ENCODE measurements at regions not wholly inside any gene's neighbourhood (a gene's known extent, or its start where the extent isn't known, plus 50 kb on each side); places are given as distances from the start of the nearest gene placed in this dataset.

- no peak for DNase-seq (ENCODE audit: extremely low spot score)
- peaks cover 0 to 55% (median 0%) of the 10 kb centered on the region in 4 donors for H3K27me3 ChIP-seq
These were observed 79.6 kb downstream of the ANKRD60 start for GRCh38 chr20:58148891-58149290.

GRCh38 chr20:58147628-58148370, 80.7 kb downstream of the ANKRD60 start:
- intact Hi-C loops (cut with DNase I), result no loop called here
- no peak overlapping the region for H3K27ac ChIP-seq (replicated peaks in 1 of 4)
- no peak overlapping the region for H3K4me3 ChIP-seq
- peaks cover 0 to 13% (median 5%) of the 10 kb centered on the region in 4 donors for H3K4me1 ChIP-seq
- TF ChIP-seq CTCF (IDR thresholded peaks at IDR 0.05) (no peak), POLR2AphosphoS5 (IDR thresholded peaks at IDR 0.05) (no peak), EP300 (IDR thresholded peaks at IDR 0.05) (no peak), POLR2A (IDR thresholded peaks at IDR 0.05; ENCODE audit: low read depth) (no peak)
- no peak for DNase-seq (ENCODE audit: extremely low spot score)
- no peaks in the 10 kb centered on the region for H3K36me3 ChIP-seq
- WGBS, result 92% methylated on average over 9 of the region's 10 CpGs
- H3K27me3 ChIP-seq, result peaks cover 0 to 50% (median 0%) of the 10 kb centered on the region in 4 donors
- peaks cover 0 to 4% (median 0%) of the 10 kb centered on the region in 4 donors for H3K9me3 ChIP-seq

More at GRCh38 chr20:58148891-58149290, 79.6 kb downstream of the ANKRD60 start:
- Histone ChIP-seq H3K27ac (replicated peaks in 1 of 4) (no peak overlapping the region), H3K36me3 (no peaks in the 10 kb centered on the region), H3K4me1 (peaks cover 0 to 13% (median 5%) of the 10 kb centered on the region in 4 donors), H3K4me3 (no peak overlapping the region), H3K9me3 (peaks cover 0 to 4% (median 0%) of the 10 kb centered on the region in 4 donors)
- WGBS, result 70% methylated on average over 8 of the region's 8 CpGs
- TF ChIP-seq CTCF (IDR thresholded peaks at IDR 0.05) (no peak), POLR2A (IDR thresholded peaks at IDR 0.05; ENCODE audit: low read depth) (no peak), POLR2AphosphoS5 (IDR thresholded peaks at IDR 0.05) (no peak), EP300 (IDR thresholded peaks at IDR 0.05) (no peak)
- intact Hi-C loops (cut with DNase I), result no loop called here

GRCh38 chr20:58146746-58147140, 81.7 kb downstream of the ANKRD60 start:
- 94% methylated on average over 11 of the region's 11 CpGs for WGBS
- peak overlapping the region in 2 of 4 donors; percentile 14 to 61 for H3K27ac ChIP-seq (replicated peaks in 1 of 4)
- no peaks in the 10 kb centered on the region for H3K36me3 ChIP-seq
- TF ChIP-seq EP300 (IDR thresholded peaks at IDR 0.05) (no peak), POLR2A (IDR thresholded peaks at IDR 0.05; ENCODE audit: low read depth) (no peak), CTCF (IDR thresholded peaks at IDR 0.05) (no peak)
- H3K4me3 ChIP-seq, result no peak overlapping the region
- peaks cover 0 to 13% (median 5%) of the 10 kb centered on the region in 4 donors for H3K4me1 ChIP-seq
- DNase-seq (ENCODE audit: extremely low spot score), result no peak
- H3K9me3 ChIP-seq, result peaks cover 0 to 4% (median 0%) of the 10 kb centered on the region in 4 donors
- intact Hi-C loops (cut with DNase I), result no loop called here
- H3K27me3 ChIP-seq, result peaks cover 0 to 51% (median 0%) of the 10 kb centered on the region in 4 donors

- Histone ChIP-seq H3K4me3 (no peak overlapping the region), H3K27ac (replicated peaks in 1 of 4) (peak overlapping the region in 3 of 4 donors; percentile 35 to 61 (median 41)), H3K4me1 (peaks cover 0 to 13% (median 5%) of the 10 kb centered on the region in 4 donors), H3K27me3 (peaks cover 0 to 48% (median 0%) of the 10 kb centered on the region in 4 donors), H3K36me3 (no peaks in the 10 kb centered on the region), H3K9me3 (peaks cover 0 to 4% (median 0%) of the 10 kb centered on the region in 4 donors)
- no peak for DNase-seq (ENCODE audit: extremely low spot score)
- no peak for TF ChIP-seq POLR2AphosphoS5 (IDR thresholded peaks at IDR 0.05)
- no peak for TF ChIP-seq CTCF (IDR thresholded peaks at IDR 0.05)
- no peak for TF ChIP-seq POLR2A (IDR thresholded peaks at IDR 0.05; ENCODE audit: low read depth)
- no peak for TF ChIP-seq EP300 (IDR thresholded peaks at IDR 0.05)
- WGBS, result 55% methylated on average over 8 of the region's 8 CpGs
- intact Hi-C loops (cut with DNase I), result no loop called here
These were observed 82.2 kb downstream of the ANKRD60 start for GRCh38 chr20:58146081-58146745.
